Panc1 (cell line): ENCODE measurements at regions not wholly inside any gene's neighbourhood (a gene's known extent, or its start where the extent isn't known, plus 50 kb on each side); places are given as distances from the start of the nearest gene placed in this dataset.

Source experiments
- ATAC-seq: fragments of 200-7000 bp; cut with Tn5 transposase; 2 replicates; pipeline ENCODE4 v1.9.1; 2020; ENCODE audit warnings: mild to moderate bottlenecking, moderate library complexity
- BruUV-seq: library from RNA; stranded (reverse); fragments of 400-500 nt; replicated peaks from 2 replicates; lab custom pipeline; 2021; lab: Mats Ljungman, UMichigan
- CTCF ChIA-PET: fragments of 300-600 bp; sonication (Branson Sonifier 250); formaldehyde crosslinking; loops from one replicate; lab custom pipeline; 2022; ENCODE audit warnings: antibody characterized with exemption; lab: Charles Lee
- POLR2A ChIA-PET: fragments of 300-600 bp; sonication (Branson Sonifier 250); formaldehyde crosslinking; loops from one replicate; lab custom pipeline; 2022; ENCODE audit warnings: antibody characterized with exemption; lab: Charles Lee
- DNase-seq: peaks from one replicate; pipeline ENCODE4 v3.0.0-alpha.2; 2010; ENCODE audit warnings: low read depth, low spot score
- H3K27ac ChIP-seq: 2 replicates; pipeline ENCODE4 v1.5.1; 2011; ENCODE audit warnings: mild to moderate bottlenecking, low read length, inconsistent platforms
- H3K27me3 ChIP-seq: fragments of 200-500 bp; sonication (Bioruptor generic); 2 replicates; pipeline ENCODE4 v1.6.0; 2014; ENCODE audit warnings: low read length, inconsistent platforms; ENCODE audit not compliant: control insufficient read depth, insufficient read depth
- H3K36me3 ChIP-seq: fragments of 200-500 bp; sonication (Bioruptor generic); 2 replicates; pipeline ENCODE4 v1.5.1; 2014; ENCODE audit warnings: inconsistent platforms, mild to moderate bottlenecking, low read length, moderate library complexity; ENCODE audit not compliant: control insufficient read depth, insufficient read depth
- H3K4me1 ChIP-seq: 2 replicates; pipeline ENCODE4 v1.5.1; 2011; ENCODE audit warnings: inconsistent platforms, mild to moderate bottlenecking, low read length, moderate library complexity; ENCODE audit not compliant: control insufficient read depth, insufficient read depth
- H3K4me3 ChIP-seq, 2 experiments: 2 replicates each; pipeline ENCODE4 v1.5.1; 2011 to 2012; ENCODE audit warnings: low read depth in 2 of 2, low read length in 2 of 2, mild to moderate bottlenecking in 2 of 2, inconsistent platforms in 1 of 2, moderate library complexity in 1 of 2
- H3K9me3 ChIP-seq: fragments of 200-500 bp; sonication (Bioruptor generic); 2 replicates; pipeline ENCODE4 v1.5.1; 2014; ENCODE audit warnings: low read depth, mild to moderate bottlenecking, inconsistent platforms, low read length, moderate library complexity; ENCODE audit not compliant: control insufficient read depth, insufficient read depth
- POLR2AphosphoS5 ChIP-seq: IDR thresholded peaks from 2 replicates; pipeline ENCODE4 v1.6.1; 2012; ENCODE audit warnings: mild to moderate bottlenecking, low read depth, low read length, moderate library complexity
- REST ChIP-seq, 2 experiments: IDR thresholded peaks; 2 replicates each; pipeline ENCODE4 v1.6.1; 2011 to 2012; ENCODE audit warnings: low read depth in 2 of 2, control low read depth in 1 of 2, low read length in 1 of 2, mild to moderate bottlenecking in 1 of 2, moderate library complexity in 1 of 2; ENCODE audit not compliant: insufficient read depth in 1 of 2
- SIN3A ChIP-seq: IDR thresholded peaks from 2 replicates; pipeline ENCODE4 v1.6.1; 2012; ENCODE audit warnings: low read depth, mild to moderate bottlenecking, low read length, moderate library complexity, borderline replicate concordance; ENCODE audit not compliant: insufficient read depth
- TCF7L2 ChIP-seq: IDR thresholded peaks from 2 replicates; pipeline ENCODE4 v1.6.1; 2011; ENCODE audit warnings: mild to moderate bottlenecking, low read depth, low read length, inconsistent platforms
- in situ Hi-C: cut with HindIII; loops from 2 replicates; pipeline ENCODE4 v1.10.0; 2016; ENCODE audit warnings: low sequenced_read_pairs, low pct_unique_long_range_greater_than_20kb
- intact Hi-C: fragments of 100-400 bp; cut with micrococcal nuclease; formaldehyde crosslinking; loops from one replicate; pipeline ENCODE4 v1.10.0; 2022; ENCODE audit not compliant: unreplicated experiment
- TF ChIP-seq, protein P1 (sequence below): fragments of 450-650 bp; IDR thresholded peaks from 2 replicates; pipeline ENCODE4 v1.5.1; 2017; ENCODE audit warnings: mild to moderate bottlenecking

- TF ChIP-seq TCF7L2: no peak
- TF ChIP-seq SIN3A: no peak
- TF ChIP-seq, protein P1, sequence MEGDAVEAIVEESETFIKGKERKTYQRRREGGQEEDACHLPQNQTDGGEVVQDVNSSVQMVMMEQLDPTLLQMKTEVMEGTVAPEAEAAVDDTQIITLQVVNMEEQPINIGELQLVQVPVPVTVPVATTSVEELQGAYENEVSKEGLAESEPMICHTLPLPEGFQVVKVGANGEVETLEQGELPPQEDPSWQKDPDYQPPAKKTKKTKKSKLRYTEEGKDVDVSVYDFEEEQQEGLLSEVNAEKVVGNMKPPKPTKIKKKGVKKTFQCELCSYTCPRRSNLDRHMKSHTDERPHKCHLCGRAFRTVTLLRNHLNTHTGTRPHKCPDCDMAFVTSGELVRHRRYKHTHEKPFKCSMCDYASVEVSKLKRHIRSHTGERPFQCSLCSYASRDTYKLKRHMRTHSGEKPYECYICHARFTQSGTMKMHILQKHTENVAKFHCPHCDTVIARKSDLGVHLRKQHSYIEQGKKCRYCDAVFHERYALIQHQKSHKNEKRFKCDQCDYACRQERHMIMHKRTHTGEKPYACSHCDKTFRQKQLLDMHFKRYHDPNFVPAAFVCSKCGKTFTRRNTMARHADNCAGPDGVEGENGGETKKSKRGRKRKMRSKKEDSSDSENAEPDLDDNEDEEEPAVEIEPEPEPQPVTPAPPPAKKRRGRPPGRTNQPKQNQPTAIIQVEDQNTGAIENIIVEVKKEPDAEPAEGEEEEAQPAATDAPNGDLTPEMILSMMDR: no peak
- TF ChIP-seq REST (IDR thresholded peaks at IDR 0.05; ENCODE audit: insufficient read depth in 1 of 2, low read depth in 2 of 2, low read length in 1 of 2): no peak
- TF ChIP-seq POLR2AphosphoS5: no peak
- Histone ChIP-seq H3K4me3 (no peak overlapping the region), H3K27ac (no peak overlapping the region), H3K36me3 (no peaks in the 10 kb centered on the region), H3K27me3 (no peaks in the 10 kb centered on the region), H3K4me1 (no peaks in the 10 kb centered on the region), H3K9me3 (no peaks in the 10 kb centered on the region)
- intact Hi-C loops: no loop called here
- in situ Hi-C loops: no loop called here
- CTCF ChIA-PET: no interaction called here
- POLR2A ChIA-PET: no interaction called here
- BruUV-seq: no TSS peak
- DNase-seq: no peak
- no peak for ATAC-seq
Measured at GRCh38 chr6:156016186-156016976, 560.7 kb upstream of the NOX3 start.

GRCh38 chr6:156013155-156013554 lies 557.5 kb upstream of the NOX3 start:
- TF ChIP-seq POLR2AphosphoS5: no peak
- TF ChIP-seq, protein P1: no peak
- no peak for TF ChIP-seq TCF7L2
- no peak for TF ChIP-seq REST (IDR thresholded peaks at IDR 0.05; ENCODE audit: insufficient read depth in 1 of 2, low read depth in 2 of 2, low read length in 1 of 2)
- CTCF ChIA-PET: no interaction called here
- in situ Hi-C loops (no loop called here), intact Hi-C loops (no loop called here)
- BruUV-seq: no TSS peak
- no peaks in the 10 kb centered on the region for H3K27me3 ChIP-seq
- no peak for ATAC-seq
- no peak overlapping the region for H3K4me3 ChIP-seq
- POLR2A ChIA-PET: no interaction called here
- no peaks in the 10 kb centered on the region for H3K9me3 ChIP-seq
- no peak for DNase-seq
- H3K36me3 ChIP-seq: no peaks in the 10 kb centered on the region
- H3K27ac ChIP-seq: no peak overlapping the region
- no peaks in the 10 kb centered on the region for H3K4me1 ChIP-seq
